Endothelial cell of umbilical vein (primary cell): ENCODE measurements at regions not wholly inside any gene's neighbourhood (a gene's known extent, or its start where the extent isn't known, plus 50 kb on each side); places are given as distances from the start of the nearest gene placed in this dataset.

Experiments used
- CTCF ChIP-seq, 2 donors: IDR thresholded peaks; 1 replicate in 1 of 2; 2 replicates in 1 of 2; pipeline ENCODE4 v1.5.1; 2011; ENCODE audit warnings: low read length in 2 of 2, mild to moderate bottlenecking in 2 of 2, moderate library complexity in 2 of 2, control low read depth in 1 of 2, inconsistent platforms in 1 of 2, low read depth in 1 of 2; ENCODE audit not compliant: insufficient read depth in 1 of 2; ENCODE audit errors: extremely low read depth in 1 of 2
- EZH2 ChIP-seq: IDR thresholded peaks from 2 replicates; pipeline ENCODE4 v1.6.1; 2012; ENCODE audit warnings: borderline replicate concordance, low read depth, mild to moderate bottlenecking, moderate library complexity, low read length, inconsistent platforms; ENCODE audit not compliant: severe bottlenecking
- MAX ChIP-seq: IDR thresholded peaks from 2 replicates; pipeline ENCODE4 v1.6.1; 2011; ENCODE audit not compliant: insufficient read depth, insufficient read length
- MYC ChIP-seq: IDR thresholded peaks from one replicate; pipeline ENCODE4 v1.6.1; 2011; ENCODE audit warnings: mild to moderate bottlenecking, low read depth, low read length
- POLR2A ChIP-seq: IDR thresholded peaks from 2 replicates; pipeline ENCODE4 v1.6.1; 2012; ENCODE audit warnings: low read depth, mild to moderate bottlenecking, control low read depth, low read length

- no peak for TF ChIP-seq MAX
- TF ChIP-seq CTCF (IDR thresholded peaks at IDR 0.05; ENCODE audit: extremely low read depth in 1 of 2, insufficient read depth in 1 of 2, low read depth in 1 of 2, low read length in 2 of 2) = no peak
- no peak for TF ChIP-seq POLR2A
- no peak for TF ChIP-seq EZH2
- TF ChIP-seq MYC = no peak
Observed at GRCh38 chr4:65126200-65126599, 544.1 kb downstream of the EPHA5 start.
